Peyer's patch (tissue), 4 donors: ENCODE measurements at regions not wholly inside any gene's neighbourhood (a gene's known extent, or its start where the extent isn't known, plus 50 kb on each side); places are given as distances from the start of the nearest gene placed in this dataset.

Experiments used
- DNase-seq, 3 donors: peaks; one replicate each; pipeline ENCODE4 v3.0.0-alpha.2; 2017 to 2019
- H3K27ac ChIP-seq, 4 donors: fragments of 200-600 bp; sonication (generic); one replicate each; pipeline ENCODE4 v1.5.1; 2016 to 2019
- H3K27me3 ChIP-seq, 2 donors: fragments of 200-600 bp; sonication (generic); one replicate each; pipeline ENCODE4 v1.5.1; 2019
- H3K36me3 ChIP-seq, 3 donors: fragments of 200-600 bp; sonication (generic); one replicate each; pipeline ENCODE4 v1.5.1; 2016 to 2019
- H3K4me1 ChIP-seq, 4 donors: fragments of 200-600 bp; sonication (generic); one replicate each; pipeline ENCODE4 v1.5.1; 2016 to 2019
- H3K4me3 ChIP-seq, 4 donors: fragments of 200-600 bp; sonication (generic); 1 replicate in 3 of 4; 2 replicates in 1 of 4; pipeline ENCODE4 v1.5.1; 2016 to 2019; ENCODE audit warnings: mild to moderate bottlenecking in 1 of 4
- H3K9me3 ChIP-seq, 4 donors: fragments of 200-600 bp; sonication (generic); one replicate each; pipeline ENCODE4 v1.5.1; 2016 to 2019; ENCODE audit warnings: mild to moderate bottlenecking in 1 of 4
- CTCF ChIP-seq, 6 experiments: fragments of 450-650 bp in 4 of 6; fragments of 200-600 bp in 2 of 6; sonication (generic) in 1 of 6; IDR thresholded peaks; one replicate each; pipeline ENCODE4 v1.5.1; 2017 to 2019; ENCODE audit warnings: antibody characterized with exemption in 6 of 6, mild to moderate bottlenecking in 3 of 6, moderate library complexity in 1 of 6
- POLR2A ChIP-seq, 2 donors: fragments of 450-650 bp; IDR thresholded peaks; one replicate each; pipeline ENCODE4 v1.5.1; 2017; ENCODE audit warnings: antibody characterized with exemption in 2 of 2, mild to moderate bottlenecking in 2 of 2, moderate library complexity in 2 of 2

- Histone ChIP-seq H3K4me1 (no peaks in the 10 kb centered on the region), H3K27ac (no peak overlapping the region), H3K4me3 (no peak overlapping the region), H3K9me3 (no peaks in the 10 kb centered on the region), H3K36me3 (no peaks in the 10 kb centered on the region), H3K27me3 (no peaks in the 10 kb centered on the region)
- TF ChIP-seq POLR2A (IDR thresholded peaks at IDR 0.05) (no peak), CTCF (IDR thresholded peaks at IDR 0.05) (no peak)
- no peak for DNase-seq
Measured at GRCh38 chr7:17060051-17060450, 178.3 kb upstream of the AGR3 start.

GRCh38 chr7:17061443-17061842, 179.7 kb upstream of the AGR3 start:
- no peaks in the 10 kb centered on the region for H3K27me3 ChIP-seq
- TF ChIP-seq POLR2A (IDR thresholded peaks at IDR 0.05) (no peak), CTCF (IDR thresholded peaks at IDR 0.05) (no peak)
- no peaks in the 10 kb centered on the region for H3K4me1 ChIP-seq

GRCh38 chr7:17062151-17063044, 180.6 kb upstream of the AGR3 start:
- DNase-seq: no peak
- H3K27me3 ChIP-seq: no peaks in the 10 kb centered on the region
- H3K4me1 ChIP-seq: no peaks in the 10 kb centered on the region
- no peak overlapping the region for H3K27ac ChIP-seq
- H3K36me3 ChIP-seq: no peaks in the 10 kb centered on the region
- no peak for TF ChIP-seq POLR2A (IDR thresholded peaks at IDR 0.05)
- TF ChIP-seq CTCF (IDR thresholded peaks at IDR 0.05): no peak
- H3K9me3 ChIP-seq: no peaks in the 10 kb centered on the region
- no peak overlapping the region for H3K4me3 ChIP-seq

More at GRCh38 chr7:17061443-17061842, 179.7 kb upstream of the AGR3 start:
- DNase-seq: no peak
- Histone ChIP-seq H3K4me3 (no peak overlapping the region), H3K9me3 (no peaks in the 10 kb centered on the region), H3K27ac (no peak overlapping the region), H3K36me3 (no peaks in the 10 kb centered on the region)

- Histone ChIP-seq H3K36me3 (no peaks in the 10 kb centered on the region), H3K27me3 (no peaks in the 10 kb centered on the region), H3K4me1 (no peaks in the 10 kb centered on the region), H3K27ac (no peak overlapping the region), H3K4me3 (no peak overlapping the region), H3K9me3 (no peaks in the 10 kb centered on the region)
- no peak for DNase-seq
- TF ChIP-seq CTCF (IDR thresholded peaks at IDR 0.05): peak in 4 of 6 experiments; percentile 17 to 27 (median 21)
- no peak for TF ChIP-seq POLR2A (IDR thresholded peaks at IDR 0.05)
Measured at GRCh38 chr7:17063045-17063383, 181.2 kb upstream of the AGR3 start.

GRCh38 chr7:17067691-17068090, 185.9 kb upstream of the AGR3 start:
- H3K27ac ChIP-seq: no peak overlapping the region
- TF ChIP-seq CTCF (IDR thresholded peaks at IDR 0.05) (no peak), POLR2A (IDR thresholded peaks at IDR 0.05) (no peak)
- H3K27me3 ChIP-seq: no peaks in the 10 kb centered on the region
- H3K4me1 ChIP-seq: no peaks in the 10 kb centered on the region
- H3K9me3 ChIP-seq: no peaks in the 10 kb centered on the region
- DNase-seq: no peak
- no peaks in the 10 kb centered on the region for H3K36me3 ChIP-seq
- no peak overlapping the region for H3K4me3 ChIP-seq
